ENCODE measurements at regions not wholly inside any gene's neighbourhood (a gene's known extent, or its start where the extent isn't known, plus 50 kb on each side); places are given as distances from the start of the nearest gene placed in this dataset.
A peak's percentile ranks its signal among the peaks of the same experiment; 100 is the strongest.
"Not testable (repeated sequence)": the region's sequence is repeated elsewhere in the genome, so short reads cannot be mapped to it uniquely, and the experiment has no call there.

- DNase-seq (ENCODE audit: low read depth), result not testable (repeated sequence)
These were observed 85.2 kb downstream of the MRPL57 start for GRCh38 chr13:21261487-21262216.

GRCh38 chr13:21263909-21264308 is 87.5 kb downstream of the MRPL57 start:
- DNase-seq (ENCODE audit: low read depth), result not testable (repeated sequence)

GRCh38 chr13:21268485-21268884 is 92.0 kb downstream of the MRPL57 start:
- DNase-seq (ENCODE audit: low read depth), result not testable (repeated sequence)

GRCh38 chr13:21272439-21272838 is 96.0 kb downstream of the MRPL57 start:
- DNase-seq (ENCODE audit: low read depth), result not testable (repeated sequence)

- DNase-seq (ENCODE audit: low read depth), result not testable (repeated sequence)
These were observed 98.0 kb downstream of the MRPL57 start for GRCh38 chr13:21274457-21274856.

- no peak for DNase-seq (ENCODE audit: low read depth)
These were observed 105.6 kb downstream of the MRPL57 start for GRCh38 chr13:21282065-21282464.

GRCh38 chr13:21287331-21287907 is 111.0 kb downstream of the MRPL57 start:
- DNase-seq (ENCODE audit: low read depth), result no peak

- no peak for DNase-seq (ENCODE audit: low read depth)
These were observed 113.0 kb downstream of the MRPL57 start for GRCh38 chr13:21289475-21289874.

GRCh38 chr13:21290442-21291002 is 114.1 kb downstream of the MRPL57 start:
- DNase-seq (ENCODE audit: low read depth), result not testable (repeated sequence)

- no peak for DNase-seq (ENCODE audit: low read depth)
These were observed 115.4 kb downstream of the MRPL57 start for GRCh38 chr13:21291840-21292239.

- peak; percentile 7 for DNase-seq (ENCODE audit: low read depth)
These were observed 120.5 kb downstream of the MRPL57 start for GRCh38 chr13:21296991-21297390.

GRCh38 chr13:21297447-21297846 is 121.0 kb downstream of the MRPL57 start:
- no peak for DNase-seq (ENCODE audit: low read depth)

GRCh38 chr13:21297914-21298831 is 121.7 kb downstream of the MRPL57 start:
- peak; percentile 65 for DNase-seq (ENCODE audit: low read depth)

- DNase-seq (ENCODE audit: low read depth), result no peak
These were observed 127.8 kb downstream of the MRPL57 start for GRCh38 chr13:21304256-21304655.

- DNase-seq (ENCODE audit: low read depth), result not testable (repeated sequence)
These were observed 130.0 kb downstream of the MRPL57 start for GRCh38 chr13:21306300-21307073.

- not testable (repeated sequence) for DNase-seq (ENCODE audit: low read depth)
These were observed 130.7 kb downstream of the MRPL57 start for GRCh38 chr13:21307158-21307557.

- DNase-seq (ENCODE audit: low read depth), result no peak
These were observed 132.4 kb downstream of the MRPL57 start for GRCh38 chr13:21308906-21309305.

GRCh38 chr13:21309542-21310172 is 133.2 kb downstream of the MRPL57 start:
- no peak for DNase-seq (ENCODE audit: low read depth)

- no peak for DNase-seq (ENCODE audit: low read depth)
These were observed 133.8 kb downstream of the MRPL57 start for GRCh38 chr13:21310220-21310619.

- not testable (repeated sequence) for DNase-seq (ENCODE audit: low read depth)
These were observed 138.5 kb downstream of the MRPL57 start for GRCh38 chr13:21314976-21315375.

- DNase-seq (ENCODE audit: low read depth), result no peak
These were observed 139.9 kb downstream of the MRPL57 start for GRCh38 chr13:21316376-21316775.

All from stimulated activated CD8-positive, alpha-beta memory T cell treated with anti-CD3 and anti-CD28 coated beads, Interleukin-7, amount 100 ng/mL, for 24 hours (primary cell).